PC-3 (cell line): ENCODE measurements at regions not wholly inside any gene's neighbourhood (a gene's known extent, or its start where the extent isn't known, plus 50 kb on each side); places are given as distances from the start of the nearest gene placed in this dataset.

ENCODE experiments used
- ATAC-seq: fragments of 200-7000 bp; cut with Tn5 transposase; 2 replicates; pipeline ENCODE4 v1.9.1; 2020; ENCODE audit warnings: mild to moderate bottlenecking, moderate library complexity
- BruUV-seq: library from RNA; stranded (reverse); fragments of 400-500 nt; replicated peaks from 2 replicates; lab custom pipeline; 2021; lab: Mats Ljungman, UMichigan
- CTCF ChIA-PET: fragments of 300-600 bp; sonication (Branson Sonifier 250); formaldehyde crosslinking; loops from one replicate; lab custom pipeline; 2022; ENCODE audit warnings: antibody characterized with exemption; lab: Charles Lee
- POLR2A ChIA-PET: fragments of 300-600 bp; sonication (Branson Sonifier 250); formaldehyde crosslinking; loops from one replicate; lab custom pipeline; 2022; ENCODE audit warnings: antibody characterized with exemption; ENCODE audit not compliant: unreplicated experiment; lab: Charles Lee
- DNase-seq: peaks from one replicate; pipeline ENCODE4 v3.0.0-alpha.2; 2015
- H2AFZ ChIP-seq: fragments of 300-600 bp; sonication (generic); 2 replicates; pipeline ENCODE4 v1.6.0; 2016; ENCODE audit warnings: antibody characterized with exemption, low read length
- H3F3A ChIP-seq: fragments of 300-600 bp; sonication (generic); one replicate; pipeline ENCODE4 v1.6.0; 2017; ENCODE audit warnings: antibody characterized with exemption, low read length, control low read depth, mild to moderate bottlenecking; ENCODE audit not compliant: unreplicated experiment
- H3K27ac ChIP-seq: fragments of 300-600 bp; sonication (generic); 2 replicates; pipeline ENCODE4 v1.5.1; 2016; ENCODE audit warnings: mild to moderate bottlenecking, low read length
- H3K27me3 ChIP-seq: fragments of 300-600 bp; sonication (generic); 2 replicates; pipeline ENCODE4 v1.6.1; 2016; ENCODE audit warnings: low read length, mixed read lengths
- H3K36me3 ChIP-seq: fragments of 300-600 bp; sonication (generic); 2 replicates; pipeline ENCODE4 v1.6.1; 2016; ENCODE audit warnings: low read depth, mixed run types, low read length, mixed read lengths
- H3K4me1 ChIP-seq: fragments of 300-600 bp; sonication (generic); 2 replicates; pipeline ENCODE4 v1.5.1; 2016; ENCODE audit warnings: low read length; ENCODE audit not compliant: insufficient read depth
- H3K4me2 ChIP-seq: fragments of 300-600 bp; sonication (generic); 2 replicates; pipeline ENCODE4 v1.6.0; 2016; ENCODE audit warnings: low read length
- H3K4me3 ChIP-seq: fragments of 300-600 bp; sonication (generic); 2 replicates; pipeline ENCODE4 v1.5.1; 2016; ENCODE audit warnings: mild to moderate bottlenecking, low read length, mixed read lengths
- H3K79me2 ChIP-seq: fragments of 300-600 bp; sonication (generic); 2 replicates; pipeline ENCODE4 v1.6.1; 2017; ENCODE audit warnings: low read length, mixed read lengths
- H3K9ac ChIP-seq: fragments of 300-600 bp; sonication (generic); 2 replicates; pipeline ENCODE4 v1.6.0; 2016; ENCODE audit warnings: mild to moderate bottlenecking, low read length
- H3K9me2 ChIP-seq: fragments of 300-600 bp; sonication (generic); replicated peaks from 2 replicates; pipeline ENCODE4 v1.6.1; 2016; ENCODE audit warnings: mixed run types, low read length, mixed read lengths
- H3K9me3 ChIP-seq: fragments of 300-600 bp; sonication (generic); 2 replicates; pipeline ENCODE4 v1.6.1; 2016; ENCODE audit warnings: low read length, mixed read lengths
- H4K20me1 ChIP-seq: fragments of 300-600 bp; sonication (generic); 2 replicates; pipeline ENCODE4 v1.6.1; 2016; ENCODE audit warnings: low read length, mixed read lengths
- CTCF ChIP-seq: fragments of 300-600 bp; sonication (generic); conservative IDR thresholded peaks from 2 replicates; pipeline ENCODE4 v1.5.1; 2017; ENCODE audit warnings: antibody characterized with exemption, low read depth, mild to moderate bottlenecking, low read length
- EZH2 ChIP-seq: fragments of 300-600 bp; sonication (generic); IDR thresholded peaks from one replicate; pipeline ENCODE4 v1.6.1; 2017; ENCODE audit warnings: antibody characterized with exemption, mild to moderate bottlenecking, low read length; ENCODE audit not compliant: unreplicated experiment
- EZH2phosphoT487 ChIP-seq: fragments of 300-600 bp; sonication (generic); IDR thresholded peaks from 2 replicates; pipeline ENCODE4 v1.6.1; 2018; ENCODE audit warnings: mild to moderate bottlenecking, antibody characterized with exemption, low read length, borderline replicate concordance
- intact Hi-C: fragments of 100-400 bp; cut with micrococcal nuclease; formaldehyde crosslinking; loops from 2 replicates; pipeline ENCODE4 v1.9.0; 2023

GRCh38 chrX:77167993-77168392 lies 279.2 kb upstream of the FGF16 start:
- no peak overlapping the region for H3K9ac ChIP-seq
- H3K4me2 ChIP-seq, result no peak overlapping the region
- H4K20me1 ChIP-seq, result no peaks in the 10 kb centered on the region
- no peaks in the 10 kb centered on the region for H3F3A ChIP-seq
- no peaks in the 10 kb centered on the region for H3K27me3 ChIP-seq
- ChIA-PET CTCF (no interaction called here), POLR2A (no interaction called here)
- H3K27ac ChIP-seq, result no peak overlapping the region
- TF ChIP-seq CTCF (no peak), EZH2phosphoT487 (no peak), EZH2 (no peak)
- H3K9me2 ChIP-seq, result no peaks in the 10 kb centered on the region
- H3K4me1 ChIP-seq, result no peaks in the 10 kb centered on the region
- no peaks in the 10 kb centered on the region for H3K36me3 ChIP-seq
- no TSS peak for BruUV-seq
- ATAC-seq (no peak), DNase-seq (no peak)
- no peaks in the 10 kb centered on the region for H3K79me2 ChIP-seq
- intact Hi-C loops, result no loop called here
- H3K9me3 ChIP-seq, result 0 out of 2 replicates have a peak, but pooled peaks cover 4% of the 10 kb centered on the region
- no peak overlapping the region for H3K4me3 ChIP-seq
- no peak overlapping the region for H2AFZ ChIP-seq

GRCh38 chrX:77174680-77175519 lies 272.3 kb upstream of the FGF16 start:
- Histone ChIP-seq H3K27ac (no peak overlapping the region), H3K9me2 (no peaks in the 10 kb centered on the region), H4K20me1 (no peaks in the 10 kb centered on the region), H3K27me3 (no peaks in the 10 kb centered on the region), H3K9me3 (0 out of 2 replicates have a peak, but pooled peaks cover 4% of the 10 kb centered on the region), H2AFZ (no peak overlapping the region), H3F3A (no peaks in the 10 kb centered on the region), H3K79me2 (no peaks in the 10 kb centered on the region), H3K36me3 (no peaks in the 10 kb centered on the region), H3K9ac (no peak overlapping the region), H3K4me2 (no peak overlapping the region), H3K4me1 (no peaks in the 10 kb centered on the region), H3K4me3 (no peak overlapping the region)
- intact Hi-C loops, result no loop called here
- TF ChIP-seq EZH2 (no peak), CTCF (no peak), EZH2phosphoT487 (no peak)
- ChIA-PET CTCF (no interaction called here), POLR2A (no interaction called here)
- no peak; the same call in 1 of the 2 replicates for ATAC-seq
- BruUV-seq, result no TSS peak
- DNase-seq, result peak; percentile 44

- no peak overlapping the region for H2AFZ ChIP-seq
- ChIA-PET POLR2A (no interaction called here), CTCF (no interaction called here)
- no peak overlapping the region for H3K4me3 ChIP-seq
- H3K79me2 ChIP-seq, result no peaks in the 10 kb centered on the region
- H3K9me3 ChIP-seq, result no peaks in the 10 kb centered on the region
- H3K4me1 ChIP-seq, result no peaks in the 10 kb centered on the region
- H3F3A ChIP-seq, result no peaks in the 10 kb centered on the region
- H3K9me2 ChIP-seq, result no peaks in the 10 kb centered on the region
- ATAC-seq (no peak), DNase-seq (no peak)
- no peaks in the 10 kb centered on the region; the same call in none of the 2 replicates for H3K27me3 ChIP-seq
- H3K4me2 ChIP-seq, result no peak overlapping the region
- no TSS peak for BruUV-seq
- H3K36me3 ChIP-seq, result no peaks in the 10 kb centered on the region
- TF ChIP-seq CTCF, result no peak
- intact Hi-C loops, result no loop called here
- H3K27ac ChIP-seq, result no peak overlapping the region
- H3K9ac ChIP-seq, result no peak overlapping the region
- no peaks in the 10 kb centered on the region for H4K20me1 ChIP-seq
Observed at GRCh38 chrX:77200663-77201062, 246.5 kb upstream of the FGF16 start.
